DND-41 (cell line): ENCODE measurements at regions not wholly inside any gene's neighbourhood (a gene's known extent, or its start where the extent isn't known, plus 50 kb on each side); places are given as distances from the start of the nearest gene placed in this dataset.

Experiments
- ATAC-seq: fragments of 200-7000 bp; cut with Tn5 transposase; 3 replicates; pipeline ENCODE4 v1.9.1; 2021; ENCODE audit warnings: low read depth; ENCODE audit not compliant: insufficient read depth
- DNase-seq: peaks from one replicate; pipeline ENCODE4 v3.0.0-alpha.2; 2020
- H2AFZ ChIP-seq: 2 replicates; pipeline ENCODE4 v1.6.0; 2012; ENCODE audit warnings: low read depth, low read length
- H3K27ac ChIP-seq: 2 replicates; pipeline ENCODE4 v1.5.1; 2012; ENCODE audit warnings: low read length, inconsistent platforms
- H3K27me3 ChIP-seq: fragments of 200-600 bp; sonication (generic); 2 replicates; pipeline ENCODE4 v1.6.0; 2012; ENCODE audit warnings: low read length, mild to moderate bottlenecking, inconsistent platforms; ENCODE audit not compliant: insufficient read depth, poor library complexity
- H3K36me3 ChIP-seq: 2 replicates; pipeline ENCODE4 v1.5.1; 2012; ENCODE audit warnings: low read length, inconsistent platforms; ENCODE audit not compliant: insufficient read depth
- H3K4me1 ChIP-seq: 2 replicates; pipeline ENCODE4 v1.5.1; 2012; ENCODE audit warnings: mild to moderate bottlenecking, low read length; ENCODE audit not compliant: insufficient read depth
- H3K4me2 ChIP-seq: 2 replicates; pipeline ENCODE4 v1.6.0; 2012; ENCODE audit warnings: mild to moderate bottlenecking, moderate library complexity, low read length, inconsistent platforms; ENCODE audit not compliant: insufficient read depth
- H3K4me3 ChIP-seq, 2 experiments: fragments of 200-600 bp in 1 of 2; shearing (Covaris generic) in 1 of 2; 2 replicates each; pipeline ENCODE4 v1.5.1; 2012 to 2016; ENCODE audit warnings: inconsistent platforms in 2 of 2, low read length in 2 of 2, mild to moderate bottlenecking in 2 of 2, low read depth in 1 of 2, moderate library complexity in 1 of 2
- H3K79me2 ChIP-seq: 2 replicates; pipeline ENCODE4 v1.6.0; 2012; ENCODE audit warnings: low read length, inconsistent platforms; ENCODE audit not compliant: insufficient read depth
- H3K9ac ChIP-seq: 2 replicates; pipeline ENCODE4 v1.6.0; 2012; ENCODE audit warnings: low read depth, mild to moderate bottlenecking, inconsistent platforms, low read length, moderate library complexity
- H3K9me3 ChIP-seq: 2 replicates; pipeline ENCODE4 v1.5.1; 2012; ENCODE audit warnings: low read length, moderate library complexity, mild to moderate bottlenecking, inconsistent platforms; ENCODE audit not compliant: insufficient read depth, severe bottlenecking
- H4K20me1 ChIP-seq: 2 replicates; pipeline ENCODE4 v1.6.0; 2012; ENCODE audit warnings: low read length; ENCODE audit not compliant: insufficient read depth
- EZH2 ChIP-seq: IDR thresholded peaks from 3 replicates; pipeline ENCODE4 v1.6.1; 2012; ENCODE audit warnings: borderline replicate concordance, low read depth, mild to moderate bottlenecking, moderate library complexity, low read length, inconsistent platforms; ENCODE audit not compliant: severe bottlenecking
- TF ChIP-seq, protein P1 (sequence below): IDR thresholded peaks from 2 replicates; pipeline ENCODE4 v1.5.1; 2012; ENCODE audit warnings: borderline replicate concordance, low read length, moderate library complexity, mild to moderate bottlenecking; ENCODE audit not compliant: poor library complexity, severe bottlenecking; ENCODE audit errors: extremely low read depth

DNA sequence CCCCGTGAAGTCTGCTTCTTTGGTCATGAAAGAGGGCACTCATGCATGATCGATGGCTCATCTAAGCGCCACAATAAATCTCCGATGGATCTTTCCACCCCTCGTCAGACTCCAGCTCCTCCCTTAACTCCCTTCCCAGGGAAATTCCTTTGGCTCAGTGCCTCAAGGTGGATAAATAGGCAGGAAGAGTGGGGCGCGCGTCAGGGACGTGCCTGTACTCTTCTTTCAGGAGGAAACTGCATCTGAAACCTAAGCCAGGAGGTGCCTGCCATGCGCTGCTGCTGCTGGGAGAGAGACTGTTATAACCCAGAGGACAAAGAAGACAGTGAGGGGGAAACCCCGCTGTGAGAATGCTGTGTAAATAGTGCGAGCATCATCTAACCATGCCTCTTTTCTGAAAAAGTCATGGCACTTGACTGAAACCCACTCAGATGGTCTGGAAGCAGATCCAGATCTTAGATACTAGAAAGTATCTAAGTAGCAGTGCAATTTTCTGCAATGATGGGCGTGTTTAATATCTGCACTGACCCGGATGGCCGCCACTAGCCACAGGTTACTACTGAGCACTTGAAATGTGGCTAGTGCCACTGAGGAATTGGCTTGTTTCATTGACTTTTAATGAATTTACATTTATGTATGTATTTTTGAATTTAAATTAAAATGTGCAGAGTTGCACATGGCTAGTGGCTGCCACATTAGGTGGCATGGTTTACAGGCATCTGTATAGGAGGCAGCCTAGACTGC is 120.3 kb upstream of the BASP1 start:
- no peaks in the 10 kb centered on the region for H4K20me1 ChIP-seq
- H3K9me3 ChIP-seq = no peaks in the 10 kb centered on the region
- no peak overlapping the region for H2AFZ ChIP-seq
- no peak overlapping the region for H3K27ac ChIP-seq
- DNase-seq (no peak), ATAC-seq (no peak)
- H3K79me2 ChIP-seq = no peaks in the 10 kb centered on the region
- H3K4me2 ChIP-seq = no peak overlapping the region
- H3K4me3 ChIP-seq = no peak overlapping the region
- no peak overlapping the region for H3K9ac ChIP-seq
- no peaks in the 10 kb centered on the region for H3K36me3 ChIP-seq
- no peaks in the 10 kb centered on the region for H3K27me3 ChIP-seq
- H3K4me1 ChIP-seq = no peaks in the 10 kb centered on the region
- TF ChIP-seq EZH2 = no peak

- Histone ChIP-seq H3K4me1 (no peaks in the 10 kb centered on the region), H4K20me1 (no peaks in the 10 kb centered on the region), H3K9me3 (no peaks in the 10 kb centered on the region), H2AFZ (no peak overlapping the region), H3K4me3 (no peak overlapping the region), H3K79me2 (no peaks in the 10 kb centered on the region), H3K9ac (no peak overlapping the region), H3K36me3 (no peaks in the 10 kb centered on the region), H3K27ac (no peak overlapping the region), H3K27me3 (no peaks in the 10 kb centered on the region), H3K4me2 (no peak overlapping the region)
- no peak for ATAC-seq
- TF ChIP-seq EZH2 = no peak
- TF ChIP-seq, protein P1, sequence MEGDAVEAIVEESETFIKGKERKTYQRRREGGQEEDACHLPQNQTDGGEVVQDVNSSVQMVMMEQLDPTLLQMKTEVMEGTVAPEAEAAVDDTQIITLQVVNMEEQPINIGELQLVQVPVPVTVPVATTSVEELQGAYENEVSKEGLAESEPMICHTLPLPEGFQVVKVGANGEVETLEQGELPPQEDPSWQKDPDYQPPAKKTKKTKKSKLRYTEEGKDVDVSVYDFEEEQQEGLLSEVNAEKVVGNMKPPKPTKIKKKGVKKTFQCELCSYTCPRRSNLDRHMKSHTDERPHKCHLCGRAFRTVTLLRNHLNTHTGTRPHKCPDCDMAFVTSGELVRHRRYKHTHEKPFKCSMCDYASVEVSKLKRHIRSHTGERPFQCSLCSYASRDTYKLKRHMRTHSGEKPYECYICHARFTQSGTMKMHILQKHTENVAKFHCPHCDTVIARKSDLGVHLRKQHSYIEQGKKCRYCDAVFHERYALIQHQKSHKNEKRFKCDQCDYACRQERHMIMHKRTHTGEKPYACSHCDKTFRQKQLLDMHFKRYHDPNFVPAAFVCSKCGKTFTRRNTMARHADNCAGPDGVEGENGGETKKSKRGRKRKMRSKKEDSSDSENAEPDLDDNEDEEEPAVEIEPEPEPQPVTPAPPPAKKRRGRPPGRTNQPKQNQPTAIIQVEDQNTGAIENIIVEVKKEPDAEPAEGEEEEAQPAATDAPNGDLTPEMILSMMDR = no peak
- no peak for DNase-seq
These were observed 117.5 kb upstream of the BASP1 start for GRCh38 chr5:17099946-17100345.

DNA sequence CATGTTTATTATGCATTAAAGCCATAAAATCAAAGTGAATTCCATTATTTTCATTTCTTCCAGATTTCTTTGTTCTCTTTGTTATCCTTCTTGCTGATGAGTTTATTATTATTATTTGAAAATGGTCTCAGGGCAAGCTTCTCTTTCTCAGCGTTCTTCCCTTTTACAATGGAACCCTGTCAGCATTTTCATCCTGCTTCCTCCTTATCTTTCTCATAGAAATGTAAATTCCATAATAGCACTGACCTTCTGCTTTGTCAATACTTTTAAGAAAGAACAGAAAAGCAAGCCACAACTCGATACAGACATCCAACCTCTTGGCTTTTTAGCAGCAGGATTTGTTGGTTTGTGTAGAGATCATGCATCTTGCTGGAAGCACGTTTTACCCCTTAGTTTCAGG is 114.0 kb upstream of the BASP1 start:
- no peaks in the 10 kb centered on the region for H3K9me3 ChIP-seq

GRCh38 chr5:17105744-17106418 is 111.5 kb upstream of the BASP1 start:
- no peaks in the 10 kb centered on the region for H3K36me3 ChIP-seq
- H2AFZ ChIP-seq = no peak overlapping the region
- no peaks in the 10 kb centered on the region for H3K27me3 ChIP-seq
- TF ChIP-seq, protein P1 = no peak
- no peak for TF ChIP-seq EZH2
- H3K9ac ChIP-seq = no peak overlapping the region
- H3K4me1 ChIP-seq = no peaks in the 10 kb centered on the region
- no peak for DNase-seq
- no peak for ATAC-seq
- H3K27ac ChIP-seq = no peak overlapping the region
- no peak overlapping the region for H3K4me2 ChIP-seq
- no peak overlapping the region for H3K4me3 ChIP-seq
- H3K9me3 ChIP-seq = no peaks in the 10 kb centered on the region
- H3K79me2 ChIP-seq = no peaks in the 10 kb centered on the region
- H4K20me1 ChIP-seq = no peaks in the 10 kb centered on the region

More for the DNA sequence above, 114.0 kb upstream of the BASP1 start:
- Histone ChIP-seq H2AFZ (no peak overlapping the region), H3K79me2 (no peaks in the 10 kb centered on the region), H3K4me1 (no peaks in the 10 kb centered on the region), H4K20me1 (no peaks in the 10 kb centered on the region), H3K27me3 (no peaks in the 10 kb centered on the region), H3K4me2 (no peak overlapping the region), H3K9ac (no peak overlapping the region), H3K36me3 (no peaks in the 10 kb centered on the region), H3K27ac (no peak overlapping the region), H3K4me3 (no peak overlapping the region)
- DNase-seq = no peak
- no peak for ATAC-seq
- TF ChIP-seq EZH2 = no peak
- TF ChIP-seq, protein P1 = no peak
